ENCODE measurements at regions not wholly inside any gene's neighbourhood (a gene's known extent, or its start where the extent isn't known, plus 50 kb on each side); places are given as distances from the start of the nearest gene placed in this dataset.

- TF ChIP-seq POLR2A (IDR thresholded peaks at IDR 0.05; ENCODE audit: extremely low read depth, insufficient read length) = no peak
- TF ChIP-seq, protein P1, sequence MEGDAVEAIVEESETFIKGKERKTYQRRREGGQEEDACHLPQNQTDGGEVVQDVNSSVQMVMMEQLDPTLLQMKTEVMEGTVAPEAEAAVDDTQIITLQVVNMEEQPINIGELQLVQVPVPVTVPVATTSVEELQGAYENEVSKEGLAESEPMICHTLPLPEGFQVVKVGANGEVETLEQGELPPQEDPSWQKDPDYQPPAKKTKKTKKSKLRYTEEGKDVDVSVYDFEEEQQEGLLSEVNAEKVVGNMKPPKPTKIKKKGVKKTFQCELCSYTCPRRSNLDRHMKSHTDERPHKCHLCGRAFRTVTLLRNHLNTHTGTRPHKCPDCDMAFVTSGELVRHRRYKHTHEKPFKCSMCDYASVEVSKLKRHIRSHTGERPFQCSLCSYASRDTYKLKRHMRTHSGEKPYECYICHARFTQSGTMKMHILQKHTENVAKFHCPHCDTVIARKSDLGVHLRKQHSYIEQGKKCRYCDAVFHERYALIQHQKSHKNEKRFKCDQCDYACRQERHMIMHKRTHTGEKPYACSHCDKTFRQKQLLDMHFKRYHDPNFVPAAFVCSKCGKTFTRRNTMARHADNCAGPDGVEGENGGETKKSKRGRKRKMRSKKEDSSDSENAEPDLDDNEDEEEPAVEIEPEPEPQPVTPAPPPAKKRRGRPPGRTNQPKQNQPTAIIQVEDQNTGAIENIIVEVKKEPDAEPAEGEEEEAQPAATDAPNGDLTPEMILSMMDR (IDR thresholded peaks at IDR 0.05; ENCODE audit: low read depth, low read length) = no peak
These were observed 173.6 kb upstream of the PROK2 start for GRCh38 chr3:71958533-71958932.
